ENCODE measurements at regions not wholly inside any gene's neighbourhood (a gene's known extent, or its start where the extent isn't known, plus 50 kb on each side); places are given as distances from the start of the nearest gene placed in this dataset.
"Not testable (repeated sequence)": the region's sequence is repeated elsewhere in the genome, so short reads cannot be mapped to it uniquely, and the experiment has no call there.

DNA sequence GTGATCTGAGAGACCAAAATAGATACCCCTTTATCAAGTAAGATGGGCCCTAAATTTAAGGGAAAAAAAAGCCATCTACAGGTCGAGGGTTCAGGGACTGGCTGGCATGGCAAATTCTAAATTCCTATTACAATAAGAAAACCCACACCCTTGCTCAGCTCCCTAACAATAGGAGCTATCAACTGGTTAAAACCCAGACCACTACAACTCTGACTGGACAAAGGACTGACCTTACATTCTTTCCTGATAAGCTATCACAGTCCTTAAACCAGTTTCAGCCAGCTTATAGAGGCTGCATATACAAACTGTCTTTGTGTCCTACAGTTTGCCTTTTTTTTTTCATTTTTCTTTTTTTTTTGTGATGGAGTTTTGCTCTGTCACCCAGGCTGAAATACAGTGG lies 803.6 kb downstream of the NR2F1-AS1 start:
- DNase-seq (ENCODE audit: low read depth) = no peak

- no peak for DNase-seq (ENCODE audit: low read depth)
Observed at GRCh38 chr5:92775711-92776615, 805.1 kb downstream of the NR2F1-AS1 start.

DNA sequence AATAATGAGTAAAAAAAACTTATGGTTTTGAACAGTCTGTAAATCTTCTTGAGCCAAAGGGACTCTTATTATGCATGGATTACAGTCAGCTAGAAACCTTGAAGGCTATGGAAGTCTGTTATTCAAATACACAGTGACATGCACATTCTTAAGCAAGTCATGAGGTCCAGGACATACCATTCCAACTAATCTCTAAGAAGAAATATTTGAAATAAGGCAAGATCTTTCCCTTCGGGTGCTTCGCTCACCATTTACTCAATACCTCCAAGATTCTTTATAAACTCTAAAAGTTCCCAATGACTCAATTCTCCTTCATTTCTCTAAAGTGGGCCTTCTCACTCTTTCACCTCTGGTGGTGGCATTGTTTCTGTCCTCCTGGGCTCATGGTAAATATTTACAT lies 811.0 kb downstream of the NR2F1-AS1 start:
- peak; percentile 3 for DNase-seq (ENCODE audit: low read depth)

- no peak for DNase-seq (ENCODE audit: low read depth)
Observed at GRCh38 chr5:92761585-92761984, 819.4 kb downstream of the NR2F1-AS1 start.

DNA sequence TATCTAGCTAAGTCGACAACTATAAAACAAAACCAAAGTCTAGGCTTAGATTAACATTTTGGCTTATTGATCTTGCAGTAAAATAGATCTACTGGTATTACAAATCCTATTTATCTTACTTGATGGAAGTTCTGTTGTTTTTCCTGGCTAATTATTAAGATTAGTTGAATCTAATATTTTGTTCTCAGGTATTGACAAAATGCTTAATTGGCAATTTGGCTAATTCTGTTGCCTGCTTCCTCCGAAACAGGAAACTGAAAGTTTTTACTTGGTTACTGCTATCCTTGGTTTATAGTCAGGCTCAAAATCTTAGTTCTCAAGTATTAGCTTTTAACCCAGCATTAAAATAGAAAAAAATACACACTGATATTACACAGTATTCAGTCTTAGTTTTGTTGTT lies 820.5 kb downstream of the NR2F1-AS1 start:
- no peak for DNase-seq (ENCODE audit: low read depth)

- DNase-seq (ENCODE audit: low read depth) = peak; percentile 11
Observed at GRCh38 chr5:92758552-92758951, 822.5 kb downstream of the NR2F1-AS1 start.

GRCh38 chr5:92749943-92750342 lies 831.1 kb downstream of the NR2F1-AS1 start:
- DNase-seq (ENCODE audit: low read depth) = no peak

DNA sequence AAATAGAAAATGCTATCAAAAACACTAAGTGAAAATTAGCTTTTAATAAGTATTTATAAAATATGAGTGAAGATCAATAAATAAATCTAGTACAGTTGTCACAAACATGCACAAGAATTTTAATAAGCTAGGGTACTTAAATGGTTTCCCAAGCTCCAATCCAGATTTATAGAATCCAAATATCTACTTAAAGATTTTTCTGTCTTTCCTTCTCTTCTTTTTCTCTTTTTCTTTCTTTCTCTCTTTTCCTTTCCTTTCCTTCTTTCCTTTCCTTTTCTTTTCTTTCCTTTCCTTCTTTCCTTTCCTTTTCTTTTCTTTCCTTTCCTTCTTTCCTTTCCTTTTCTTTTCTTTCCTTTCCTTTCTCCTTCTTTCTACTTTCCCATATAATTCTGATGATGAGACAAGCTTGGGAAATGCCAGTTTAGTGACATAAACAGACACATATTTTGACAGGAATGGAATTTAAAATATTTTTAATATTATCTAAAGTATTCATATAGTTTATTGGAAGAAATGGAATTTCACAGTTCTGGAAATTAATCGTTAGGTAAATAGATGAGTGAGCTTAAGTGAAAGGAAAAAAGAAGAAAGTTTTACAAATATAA lies 832.8 kb downstream of the NR2F1-AS1 start:
- no peak for DNase-seq (ENCODE audit: low read depth)

DNA sequence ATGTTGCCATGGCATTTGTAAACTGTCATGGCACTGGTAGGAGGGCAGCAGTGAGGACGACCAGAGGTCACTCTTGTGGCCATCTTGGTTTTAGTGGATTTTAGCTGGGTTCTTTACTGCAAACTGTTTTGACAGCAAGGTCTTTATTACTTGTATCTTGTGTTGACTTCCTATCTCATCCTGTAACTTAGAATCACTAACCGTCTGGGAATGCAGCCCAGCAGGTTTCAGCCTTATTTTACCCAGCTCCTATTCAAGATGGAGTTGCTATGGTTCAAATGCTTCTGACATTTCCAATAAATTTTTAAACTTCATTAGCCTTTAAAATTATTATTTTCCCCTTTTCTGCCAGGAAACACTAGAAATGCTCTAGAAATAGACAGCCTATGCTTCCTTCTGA lies 839.1 kb downstream of the NR2F1-AS1 start:
- DNase-seq (ENCODE audit: low read depth) = no peak

DNA sequence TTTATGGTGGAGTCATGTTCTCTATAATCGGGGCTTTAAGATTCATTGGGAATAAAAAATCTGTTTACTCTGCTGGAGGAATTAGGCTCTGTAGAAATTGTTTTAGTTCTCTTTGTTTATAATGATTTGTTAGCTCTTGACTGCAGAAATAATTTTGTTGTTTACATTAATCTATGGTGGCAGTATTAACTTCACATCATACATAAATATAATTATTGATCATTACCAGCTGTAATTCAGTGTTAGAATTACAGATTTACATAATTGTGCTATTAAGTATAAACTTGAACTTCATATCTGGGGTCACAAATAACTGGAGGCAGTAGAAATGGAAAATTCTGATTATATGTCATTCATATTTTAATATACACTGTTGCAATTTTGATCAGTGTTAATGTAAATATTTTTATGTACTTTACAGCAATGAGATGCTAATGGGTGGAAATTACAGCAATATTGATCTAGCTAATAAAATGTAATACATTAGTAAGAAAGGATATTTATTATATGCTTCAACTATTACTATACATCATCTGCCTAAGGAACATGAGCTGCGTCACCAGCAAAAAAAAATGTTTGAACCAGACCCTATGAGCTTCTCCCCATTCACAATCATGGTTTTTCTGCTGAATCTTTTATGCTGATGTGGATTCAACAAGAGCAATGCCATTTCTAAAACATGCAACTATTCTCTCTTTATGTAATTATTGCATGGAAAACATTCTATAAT lies 846.6 kb downstream of the NR2F1-AS1 start:
- no peak for DNase-seq (ENCODE audit: low read depth)

- DNase-seq (ENCODE audit: low read depth) = no peak
Observed at GRCh38 chr5:92730486-92730885, 850.5 kb downstream of the NR2F1-AS1 start.

GRCh38 chr5:92729088-92729487 lies 851.9 kb downstream of the NR2F1-AS1 start:
- DNase-seq (ENCODE audit: low read depth) = no peak

DNA sequence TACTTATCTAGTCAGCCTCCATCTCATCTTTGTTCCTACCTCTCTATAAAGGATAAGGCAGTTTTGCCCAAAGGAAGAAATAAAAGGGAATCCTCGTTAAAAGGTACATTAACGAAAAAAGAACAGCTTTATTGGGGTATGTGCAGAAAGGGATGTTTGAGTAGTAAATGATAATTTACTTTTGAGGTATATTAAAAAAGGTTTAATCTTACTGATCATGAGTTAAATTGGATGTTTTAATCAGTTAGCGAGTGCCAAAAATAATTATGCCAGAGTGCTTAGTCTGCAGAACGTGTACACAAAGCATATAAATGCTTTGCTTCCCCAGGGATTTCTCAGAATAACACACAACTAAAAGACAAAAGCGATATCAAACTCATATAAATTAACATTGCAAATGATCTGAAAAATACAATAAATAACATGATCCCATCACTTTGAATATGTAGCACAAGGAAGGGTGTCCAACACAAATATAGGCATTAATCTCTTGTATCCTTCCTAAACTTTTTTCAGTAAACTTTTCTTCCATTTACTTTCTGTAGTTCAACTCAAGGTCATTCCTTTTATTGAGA lies 865.0 kb downstream of the NR2F1-AS1 start:
- no peak for DNase-seq (ENCODE audit: low read depth)

DNA sequence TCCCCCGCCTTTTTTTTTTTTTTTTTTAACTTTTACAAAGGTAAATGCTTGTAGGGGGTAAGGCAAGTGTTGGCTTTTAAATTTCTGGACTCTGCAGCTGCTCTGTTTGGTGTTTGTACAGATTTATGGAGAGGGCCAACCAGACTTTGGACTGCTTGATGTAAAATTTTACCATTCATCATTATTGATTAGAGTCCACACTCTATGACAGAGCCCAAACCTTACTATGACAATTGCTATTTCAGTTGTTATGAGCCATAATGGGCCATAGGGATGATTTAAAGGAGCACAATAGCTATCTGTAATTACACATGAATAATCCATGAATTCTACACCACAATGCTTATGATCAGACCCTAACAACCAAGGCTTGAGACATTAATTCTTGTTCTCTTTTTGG lies 867.2 kb downstream of the NR2F1-AS1 start:
- no peak for DNase-seq (ENCODE audit: low read depth)

DNA sequence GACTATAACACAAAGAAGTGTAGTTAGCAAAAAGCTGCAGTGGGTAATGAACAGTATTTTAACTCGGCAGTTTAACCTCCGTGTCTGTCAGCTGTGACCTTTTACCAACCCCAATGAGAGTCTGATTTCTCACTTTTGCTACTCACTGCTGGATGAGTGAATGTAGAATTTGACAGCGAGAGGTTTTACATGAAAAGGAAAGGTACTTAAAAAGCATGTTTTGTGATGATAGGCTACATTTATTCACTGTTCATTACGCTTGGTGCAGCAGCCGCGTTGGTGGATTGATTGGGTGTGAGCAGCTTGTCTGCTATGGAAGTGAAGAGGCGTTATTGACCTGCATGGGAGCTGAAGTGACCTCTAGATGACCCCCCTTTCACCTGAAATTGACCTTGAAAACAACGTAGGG lies 867.7 kb downstream of the NR2F1-AS1 start:
- DNase-seq (ENCODE audit: low read depth) = no peak

DNA sequence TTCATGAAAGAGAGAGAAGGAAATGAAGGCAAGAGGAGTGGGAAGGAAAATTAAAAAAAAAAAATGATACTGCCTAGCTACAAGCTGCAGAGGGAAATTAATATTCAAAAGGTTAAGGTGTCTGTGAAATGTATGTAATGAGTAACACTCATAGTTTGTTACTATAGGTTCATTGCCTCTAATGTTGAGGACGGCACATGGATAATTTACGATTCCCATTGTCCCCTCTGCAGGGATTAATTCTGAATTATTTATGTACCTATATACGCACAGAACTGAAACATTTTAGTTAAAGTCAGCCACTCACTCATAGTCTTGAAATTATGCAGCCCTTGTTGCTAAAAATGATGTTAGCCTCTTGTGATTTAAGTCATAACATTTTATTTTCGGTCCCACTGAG lies 869.1 kb downstream of the NR2F1-AS1 start:
- DNase-seq (ENCODE audit: low read depth) = no peak

DNA sequence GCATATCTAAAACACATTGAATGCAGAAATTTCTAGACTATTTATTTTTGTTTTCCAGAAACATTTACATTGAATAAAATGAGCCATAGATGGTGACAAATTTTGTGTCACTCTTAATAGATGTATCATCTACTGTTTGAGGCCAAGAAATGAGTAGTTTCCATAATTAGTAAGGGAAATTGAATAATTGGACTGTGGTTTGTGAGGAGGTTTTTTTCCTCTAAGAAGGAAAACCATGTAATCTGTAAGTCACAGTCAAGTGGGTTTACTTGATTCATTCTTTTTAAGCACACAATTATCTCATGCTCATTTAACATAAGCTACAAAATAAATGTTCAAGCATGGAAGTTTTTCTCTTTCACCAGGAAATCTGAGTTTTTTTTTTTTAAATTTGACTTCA lies 876.4 kb downstream of the NR2F1-AS1 start:
- no peak for DNase-seq (ENCODE audit: low read depth)

- no peak for DNase-seq (ENCODE audit: low read depth)
Observed at GRCh38 chr5:92703976-92704375, 877.0 kb downstream of the NR2F1-AS1 start.

DNA sequence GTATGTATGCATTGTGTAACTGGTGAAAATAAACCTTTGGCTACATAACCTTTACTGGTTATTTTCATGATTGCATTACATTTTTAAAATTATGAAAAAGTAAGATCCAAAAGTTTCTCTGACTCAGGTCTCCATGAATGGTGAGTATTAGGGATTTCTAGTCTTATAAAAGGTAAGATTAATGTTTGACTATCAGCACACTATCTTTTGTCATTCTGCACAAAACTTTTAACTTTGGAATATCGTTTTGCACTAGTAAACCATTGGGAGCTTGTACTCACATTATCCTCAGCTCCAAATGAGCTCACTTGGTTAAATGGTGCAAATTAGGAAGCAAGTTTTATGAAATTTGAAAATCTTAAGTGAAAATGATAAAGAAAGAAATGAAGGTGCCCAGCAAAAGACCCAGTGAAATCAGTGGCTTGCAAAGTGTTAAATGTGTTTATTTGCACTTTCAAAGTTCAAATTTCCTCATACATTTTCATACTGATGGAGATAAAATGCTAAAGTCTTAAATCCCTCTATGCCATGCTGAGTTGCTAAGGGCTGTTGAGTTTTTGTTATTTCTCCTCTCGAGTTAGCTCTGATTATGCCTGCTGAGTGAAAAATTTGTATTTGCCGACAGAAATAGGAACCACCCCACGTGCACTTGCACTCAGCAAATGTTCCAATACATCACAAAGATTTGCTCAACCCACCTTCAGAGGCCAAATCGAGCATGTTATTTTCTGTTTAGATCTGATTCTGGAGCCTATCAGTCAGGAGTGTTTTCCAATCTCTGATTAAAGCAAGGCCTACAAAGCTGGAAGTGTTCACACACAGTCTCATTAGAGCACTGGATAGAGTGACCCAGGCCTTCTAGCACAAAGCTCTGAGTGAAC lies 885.7 kb downstream of the NR2F1-AS1 start:
- DNase-seq (ENCODE audit: low read depth) = no peak

GRCh38 chr5:92694067-92694466 lies 887.0 kb downstream of the NR2F1-AS1 start:
- DNase-seq (ENCODE audit: low read depth) = no peak

GRCh38 chr5:92691955-92692354 lies 889.1 kb downstream of the NR2F1-AS1 start:
- DNase-seq (ENCODE audit: low read depth) = not testable (repeated sequence)
